Suprapubic skin (tissue), 4 donors: ENCODE measurements at regions not wholly inside any gene's neighbourhood (a gene's known extent, or its start where the extent isn't known, plus 50 kb on each side); places are given as distances from the start of the nearest gene placed in this dataset.

Experiments
- CTCF ChIP-seq, 2 donors: fragments of 200-600 bp in 1 of 2; fragments of 450-650 bp in 1 of 2; sonication (generic) in 1 of 2; IDR thresholded peaks; one replicate each; pipeline ENCODE4 v1.5.1; 2016 to 2019; ENCODE audit warnings: antibody characterized with exemption in 2 of 2, mild to moderate bottlenecking in 1 of 2, moderate library complexity in 1 of 2
- POLR2A ChIP-seq, 2 donors: fragments of 450-650 bp; IDR thresholded peaks; one replicate each; pipeline ENCODE4 v1.6.1; 2017; ENCODE audit warnings: antibody characterized with exemption in 2 of 2, mild to moderate bottlenecking in 2 of 2, moderate library complexity in 2 of 2
- POLR2AphosphoS5 ChIP-seq, 3 donors: sonication (generic); formaldehyde crosslinking; IDR thresholded peaks; one replicate each; pipeline ENCODE4 v1.6.1; 2017; ENCODE audit warnings: antibody characterized with exemption in 3 of 3

- TF ChIP-seq CTCF (IDR thresholded peaks at IDR 0.05) (no peak), POLR2A (IDR thresholded peaks at IDR 0.05) (no peak), POLR2AphosphoS5 (IDR thresholded peaks at IDR 0.05) (no peak)
Measured at GRCh38 chr7:19390795-19391194, 245.6 kb upstream of the FERD3L start.
